A549 (cell line): ENCODE measurements at regions not wholly inside any gene's neighbourhood (a gene's known extent, or its start where the extent isn't known, plus 50 kb on each side); places are given as distances from the start of the nearest gene placed in this dataset.
"Not testable (repeated sequence)": the region's sequence is repeated elsewhere in the genome, so short reads cannot be mapped to it uniquely, and the experiment has no call there.

Experiments
- ATAC-seq, 2 experiments: fragments of 200-7000 bp in 1 of 2; fragments of >200 bp in 1 of 2; cut with Nextera tagmentation in 1 of 2; cut with Tn5 transposase in 1 of 2; 3 replicates each; pipeline versions ENCODE4 v1.8.0 to v1.9.1; 2018 to 2020; ENCODE audit warnings: mild to moderate bottlenecking in 1 of 2, moderate library complexity in 1 of 2
- CTCF ChIA-PET: fragments of 300-600 bp; sonication (Branson Sonifier 250); formaldehyde crosslinking; extraction: SDS; loops from one replicate; lab custom pipeline; 2021; ENCODE audit warnings: antibody characterized with exemption, inconsistent platforms; lab: Yijun Ruan, JAX
- POLR2A ChIA-PET: fragments of 350-600 bp; formaldehyde crosslinking; extraction: SDS; loops from one replicate; lab custom pipeline; 2021; ENCODE audit warnings: antibody characterized with exemption, inconsistent platforms; lab: Yijun Ruan, JAX
- DNase-seq, 2 experiments: peaks; one replicate each; pipeline versions ENCODE4 v3.0.0 to v3.0.0-alpha.2; 2011 to 2016; ENCODE audit warnings: low read depth in 1 of 2, low spot score in 1 of 2
- FAIRE-seq: peaks from 2 replicates; lab custom pipeline; 2011; peaks lifted over from hg19 to GRCh38; lab: Jason Lieb, UNC
- H3K27ac ChIP-seq, 2 experiments: fragments of >200 bp; sonication (Bioruptor Twin); formaldehyde crosslinking; 3 replicates each; pipeline ENCODE4 v1.5.1; 2016 to 2017
- H3K4me1 ChIP-seq: fragments of >200 bp; sonication (Bioruptor Twin); formaldehyde crosslinking; 3 replicates; pipeline ENCODE4 v1.6.1; 2016
- H3K4me2 ChIP-seq: fragments of >200 bp; sonication (Bioruptor Twin); formaldehyde crosslinking; 3 replicates; pipeline ENCODE4 v1.6.1; 2016
- H3K4me3 ChIP-seq: fragments of >200 bp; sonication (Bioruptor Twin); formaldehyde crosslinking; 3 replicates; pipeline ENCODE4 v1.5.1; 2016
- H3K9me3 ChIP-seq: fragments of >200 bp; sonication (Bioruptor Twin); formaldehyde crosslinking; 3 replicates; pipeline ENCODE4 v1.6.1; 2016
- CEBPB ChIP-seq, 2 experiments: fragments of >200 bp in 1 of 2; sonication (Bioruptor Twin) in 1 of 2; formaldehyde crosslinking in 1 of 2; IDR thresholded peaks; 2 replicates each; pipeline ENCODE4 v1.6.1; 2012 to 2016
- CTCF ChIP-seq: fragments of >200 bp; sonication (Bioruptor Twin); formaldehyde crosslinking; IDR thresholded peaks from 3 replicates; pipeline ENCODE4 v1.5.1; 2016
- HDAC2 ChIP-seq: fragments of 200-600 bp; sonication (generic); IDR thresholded peaks from 2 replicates; pipeline ENCODE4 v1.6.1; 2016
- HES2 ChIP-seq: fragments of >200 bp; sonication (Bioruptor Twin); formaldehyde crosslinking; IDR thresholded peaks from 2 replicates; pipeline ENCODE4 v1.6.1; 2016
- HEYL ChIP-seq: fragments of 250-450 bp; sonication (Bioruptor Pico); IDR thresholded peaks from 2 replicates; pipeline ENCODE4 v1.8.0; 2021; ENCODE audit warnings: mild to moderate bottlenecking, moderate library complexity
- HMGXB4 ChIP-seq: fragments of 250-450 bp; sonication (Bioruptor Pico); IDR thresholded peaks from 2 replicates; pipeline ENCODE4 v1.5.0; 2021; ENCODE audit warnings: mild to moderate bottlenecking, moderate library complexity, borderline replicate concordance
- JUN ChIP-seq, 2 experiments: fragments of >200 bp; sonication (Bioruptor Twin); formaldehyde crosslinking; IDR thresholded peaks; 2 replicates in 1 of 2; 3 replicates in 1 of 2; pipeline ENCODE4 v1.6.1; 2016 to 2017
- JUNB ChIP-seq: fragments of >200 bp; sonication (Bioruptor Twin); formaldehyde crosslinking; IDR thresholded peaks from 2 replicates; pipeline ENCODE4 v1.6.1; 2016
- MAFK ChIP-seq: fragments of 450-650 bp; IDR thresholded peaks from 2 replicates; pipeline ENCODE4 v1.6.1; 2014; ENCODE audit not compliant: partially characterized antibody
- MAZ ChIP-seq: fragments of 150-350 bp; IDR thresholded peaks from 2 replicates; pipeline ENCODE4 v1.6.1; 2014; ENCODE audit warnings: antibody characterized with exemption, low read depth, low read length, borderline replicate concordance
- MYC ChIP-seq: IDR thresholded peaks from 2 replicates; pipeline ENCODE4 v1.6.1; 2012; ENCODE audit warnings: mild to moderate bottlenecking, inconsistent platforms, low read length, improper control_type of control experiment, borderline replicate concordance
- POLR2A ChIP-seq: IDR thresholded peaks from 2 replicates; pipeline ENCODE4 v1.6.1; 2012; ENCODE audit warnings: mild to moderate bottlenecking, low read length
- RCOR1 ChIP-seq: fragments of 150-350 bp; IDR thresholded peaks from 2 replicates; pipeline ENCODE4 v1.6.1; 2014; ENCODE audit warnings: antibody characterized with exemption, low read length, low read depth
- RNF2 ChIP-seq: fragments of 200-600 bp; sonication (generic); IDR thresholded peaks from 2 replicates; pipeline ENCODE4 v1.6.1; 2016; ENCODE audit warnings: low read depth, mild to moderate bottlenecking, antibody characterized with exemption, moderate library complexity, borderline replicate concordance
- SMC3 ChIP-seq: fragments of >200 bp; sonication (Bioruptor Twin); formaldehyde crosslinking; IDR thresholded peaks from 3 replicates; pipeline ENCODE4 v1.6.1; 2018; ENCODE audit warnings: inconsistent platforms
- SREBF2 ChIP-seq: fragments of 450-650 bp; IDR thresholded peaks from 2 replicates; pipeline ENCODE4 v1.6.1; 2014; ENCODE audit warnings: mild to moderate bottlenecking, moderate library complexity
- TP53 ChIP-seq: fragments of 250-450 bp; sonication (Bioruptor Pico); IDR thresholded peaks from 2 replicates; pipeline ENCODE4 v1.5.0; 2021; ENCODE audit warnings: mild to moderate bottlenecking, moderate library complexity
- ZFP36 ChIP-seq: fragments of 450-650 bp; IDR thresholded peaks from 2 replicates; pipeline ENCODE4 v1.6.1; 2014; ENCODE audit warnings: borderline replicate concordance; ENCODE audit not compliant: partially characterized antibody
- ZNF302 ChIP-seq: fragments of 250-450 bp; sonication (Bioruptor Pico); IDR thresholded peaks from 2 replicates; pipeline ENCODE4 v1.9.0; 2021; ENCODE audit warnings: inconsistent platforms, mild to moderate bottlenecking, moderate library complexity
- ZSCAN20 ChIP-seq: fragments of 250-450 bp; sonication (Bioruptor Pico); IDR thresholded peaks from 2 replicates; pipeline ENCODE4 v1.8.0; 2022; ENCODE audit warnings: mild to moderate bottlenecking, moderate library complexity

GRCh38 chr12:82600379-82600778 is 86.3 kb upstream of the TMTC2 start:
- FAIRE-seq (no peak), DNase-seq (no peak), ATAC-seq (no peak)
- H3K4me3 ChIP-seq: no peak overlapping the region
- ChIA-PET POLR2A (no interaction called here), CTCF (no interaction called here)
- no peak overlapping the region for H3K4me2 ChIP-seq
- no peak overlapping the region for H3K27ac ChIP-seq
- no peaks in the 10 kb centered on the region for H3K4me1 ChIP-seq
- H3K9me3 ChIP-seq: no peaks in the 10 kb centered on the region
- TF ChIP-seq CEBPB (IDR thresholded peaks at IDR 0.05) (no peak), RNF2 (no peak), MAFK (no peak), HES2 (no peak), HMGXB4 (CRISPR knock-in tag) (no peak), RCOR1 (no peak), ZNF302 (CRISPR knock-in tag) (no peak), SREBF2 (no peak), MYC (no peak), TP53 (CRISPR knock-in tag) (no peak), POLR2A (no peak), SMC3 (no peak)
- TF ChIP-seq, all 56 proteins: peak for 0

GRCh38 chr12:82603647-82604046 is 83.1 kb upstream of the TMTC2 start:
- H3K4me2 ChIP-seq, FAIRE-seq, H3K4me1 ChIP-seq, CTCF ChIA-PET, H3K4me3 ChIP-seq, DNase-seq, ATAC-seq, H3K9me3 ChIP-seq, POLR2A ChIA-PET, H3K27ac ChIP-seq: not testable (repeated sequence)

- no peak overlapping the region for H3K4me3 ChIP-seq
- no peaks in the 10 kb centered on the region for H3K9me3 ChIP-seq
- no peaks in the 10 kb centered on the region for H3K4me1 ChIP-seq
- ChIA-PET POLR2A (no interaction called here), CTCF (interaction anchor here (0.8 kb wide), 1 partner anchor 20 kb away, joined by 3 read pairs; no protein-coding TSS in a partner anchor)
- H3K27ac ChIP-seq: no peak overlapping the region
- TF ChIP-seq ZFP36 (no peak), JUNB (no peak), ZSCAN20 (CRISPR knock-in tag) (no peak), JUN (IDR thresholded peaks at IDR 0.05) (no peak), MAZ (no peak), HDAC2 (no peak), HEYL (CRISPR knock-in tag) (no peak), TP53 (CRISPR knock-in tag) (no peak), CTCF (no peak), CEBPB (IDR thresholded peaks at IDR 0.05) (no peak)
- DNase-seq: no peak
- no peak for FAIRE-seq
- no peak for ATAC-seq
- H3K4me2 ChIP-seq: no peak overlapping the region
Observed at GRCh38 chr12:82605115-82605514, 81.6 kb upstream of the TMTC2 start.
